Spleen (tissue), 11 donors: ENCODE measurements at regions not wholly inside any gene's neighbourhood (a gene's known extent, or its start where the extent isn't known, plus 50 kb on each side); places are given as distances from the start of the nearest gene placed in this dataset.
"Not testable (repeated sequence)": the region's sequence is repeated elsewhere in the genome, so short reads cannot be mapped to it uniquely, and the experiment has no call there.

Experiments
- DNase-seq: peaks from one replicate; pipeline ENCODE4 v3.0.0-alpha.2; 2020
- H3K27ac ChIP-seq, 8 donors: fragments of 200-600 bp; sonication (generic) in 7 of 8; 1 replicate in 4 of 8; 2 replicates in 4 of 8; pipeline versions ENCODE4 v1.5.0 to v1.8.0; 2016 to 2021; ENCODE audit warnings: inconsistent platforms in 4 of 8, mild to moderate bottlenecking in 4 of 8, moderate library complexity in 1 of 8
- H3K27me3 ChIP-seq, 7 donors: fragments of 200-600 bp; sonication (generic) in 6 of 7; replicated peaks in 1 of 7; 1 replicate in 4 of 7; 2 replicates in 3 of 7; pipeline versions ENCODE4 v1.5.0 to v1.8.0; 2016 to 2021; ENCODE audit warnings: inconsistent platforms in 3 of 7, mild to moderate bottlenecking in 1 of 7
- H3K36me3 ChIP-seq, 6 donors: fragments of 200-600 bp; sonication (generic) in 5 of 6; 1 replicate in 4 of 6; 2 replicates in 2 of 6; pipeline versions ENCODE4 v1.5.0 to v1.8.0; 2016 to 2021; ENCODE audit warnings: inconsistent platforms in 2 of 6
- H3K4me1 ChIP-seq, 6 donors: fragments of 200-600 bp; sonication (generic) in 5 of 6; 1 replicate in 3 of 6; 2 replicates in 3 of 6; pipeline versions ENCODE4 v1.5.0 to v1.8.0; 2016 to 2021; ENCODE audit warnings: inconsistent platforms in 3 of 6
- H3K4me3 ChIP-seq, 8 donors: fragments of 200-600 bp; sonication (generic) in 7 of 8; 1 replicate in 4 of 8; 2 replicates in 4 of 8; pipeline versions ENCODE4 v1.5.0 to v1.8.0; 2016 to 2021; ENCODE audit warnings: inconsistent platforms in 4 of 8, mild to moderate bottlenecking in 4 of 8, moderate library complexity in 2 of 8
- H3K9me3 ChIP-seq, 8 donors: fragments of 200-600 bp; sonication (generic) in 7 of 8; 1 replicate in 4 of 8; 2 replicates in 4 of 8; pipeline versions ENCODE4 v1.5.0 to v1.8.0; 2016 to 2021; ENCODE audit warnings: inconsistent platforms in 4 of 8
- CTCF ChIP-seq, 11 experiments: fragments of 200-600 bp in 7 of 11; fragments of 450-650 bp in 4 of 11; sonication (generic) in 4 of 11; IDR thresholded peaks in 8 of 11; conservative IDR thresholded peaks in 3 of 11; 1 replicate in 7 of 11; 2 replicates in 4 of 11; pipeline versions ENCODE4 v1.4.0 to v1.8.0; 2016 to 2021; ENCODE audit warnings: antibody characterized with exemption in 11 of 11, inconsistent platforms in 4 of 11, mild to moderate bottlenecking in 1 of 11
- POLR2A ChIP-seq, 3 donors: fragments of 450-650 bp; IDR thresholded peaks; one replicate each; pipeline ENCODE4 v1.5.1; 2017; ENCODE audit warnings: antibody characterized with exemption in 3 of 3, mild to moderate bottlenecking in 1 of 3
- POLR2AphosphoS5 ChIP-seq, 3 donors: sonication (generic); formaldehyde crosslinking; IDR thresholded peaks; one replicate each; pipeline ENCODE4 v1.5.1; 2017; ENCODE audit warnings: antibody characterized with exemption in 3 of 3
- WGBS, 5 donors: extraction: QIAGEN DNeasy Blood & Tissue Kit in 3 of 5; methylation state at CpG; one replicate each; pipeline versions ENCODE4 v1.1.5 to v1.1.7; 2013 to 2018; 5-methylcytosine and 5-hydroxymethylcytosine counted together
- intact Hi-C: fragments of 100-400 bp; cut with DNase I; formaldehyde crosslinking; loops from one replicate; pipeline ENCODE4 v1.15.0; 2023; ENCODE audit warnings: low total_unique reads
- donor health status: healthy with polysubstance abuse.
- donor health status: DM: no; HTN: no; CAD: no; lungs with moderate emphysema.
- donor health status: DM: no; HTN: no; CAD: no.
- donor health status: Bipolar disorder and iron deficiency.
- donor health status: healthy.
- donor health status: DM: no; HTN: no; CAD: no.
- donor health status: DM: yes; HTN: yes; CAD: no.

- TF ChIP-seq CTCF (IDR thresholded peaks at IDR 0.05 in 8 of 11, conservative IDR thresholded peaks at IDR 0.05 in 3 of 11) (no peak), POLR2AphosphoS5 (IDR thresholded peaks at IDR 0.05) (no peak)
- Histone ChIP-seq H3K36me3 (no peaks in the 10 kb centered on the region), H3K9me3 (peaks cover 0 to 41% (median 28%) of the 10 kb centered on the region in 8 donors), H3K27me3 (no peaks in the 10 kb centered on the region), H3K27ac (no peak overlapping the region), H3K4me1 (no peaks in the 10 kb centered on the region), H3K4me3 (no peak overlapping the region)
- WGBS, 5 donors = 61 to 83% (median 78%) methylated on average over 4 of the region's 4 CpGs
- no peak for DNase-seq
- intact Hi-C loops = no loop called here
Observed at GRCh38 chr6:76516924-76517323, 444.5 kb upstream of the IMPG1 start.

- Histone ChIP-seq H3K4me1 (no peaks in the 10 kb centered on the region), H3K27me3 (no peaks in the 10 kb centered on the region), H3K4me3 (no peak overlapping the region), H3K9me3 (peaks cover 0 to 22% (median 3%) of the 10 kb centered on the region in 8 donors), H3K27ac (no peak overlapping the region), H3K36me3 (no peaks in the 10 kb centered on the region)
- no peak for DNase-seq
- intact Hi-C loops = no loop called here
- TF ChIP-seq POLR2A (IDR thresholded peaks at IDR 0.05) = no peak
Observed at GRCh38 chr6:76510489-76510888, 438.0 kb upstream of the IMPG1 start.

GRCh38 chr6:76509397-76509796, 436.9 kb upstream of the IMPG1 start:
- Histone ChIP-seq H3K9me3 (peaks cover 0 to 22% (median 2%) of the 10 kb centered on the region in 8 donors), H3K4me1 (no peaks in the 10 kb centered on the region), H3K4me3 (no peak overlapping the region), H3K27me3 (no peaks in the 10 kb centered on the region), H3K36me3 (no peaks in the 10 kb centered on the region), H3K27ac (no peak overlapping the region)
- intact Hi-C loops = no loop called here
- TF ChIP-seq POLR2A (IDR thresholded peaks at IDR 0.05) (no peak), POLR2AphosphoS5 (IDR thresholded peaks at IDR 0.05) (no peak)
- WGBS, 5 donors = 62 to 82% (median 76%) methylated on average over 2 of the region's 2 CpGs
- no peak for DNase-seq

- intact Hi-C loops = no loop called here
- Histone ChIP-seq H3K36me3 (no peaks in the 10 kb centered on the region), H3K27me3 (no peaks in the 10 kb centered on the region), H3K9me3 (peaks cover 0 to 18% (median 5%) of the 10 kb centered on the region in 8 donors), H3K4me3 (no peak overlapping the region), H3K27ac (no peak overlapping the region), H3K4me1 (no peaks in the 10 kb centered on the region)
- TF ChIP-seq POLR2A (IDR thresholded peaks at IDR 0.05) (no peak), POLR2AphosphoS5 (IDR thresholded peaks at IDR 0.05) (no peak), CTCF (IDR thresholded peaks at IDR 0.05 in 8 of 11, conservative IDR thresholded peaks at IDR 0.05 in 3 of 11) (no peak)
- 64 to 73% (median 72%) methylated on average over 1 of the region's 1 CpG for WGBS, 5 donors
- DNase-seq = no peak
Observed at GRCh38 chr6:76506808-76507207, 434.3 kb upstream of the IMPG1 start.

- TF ChIP-seq CTCF (IDR thresholded peaks at IDR 0.05 in 8 of 11, conservative IDR thresholded peaks at IDR 0.05 in 3 of 11) (no peak), POLR2AphosphoS5 (IDR thresholded peaks at IDR 0.05) (no peak), POLR2A (IDR thresholded peaks at IDR 0.05) (no peak)
- intact Hi-C loops = no loop called here
- 85 to 95% (median 94%) methylated on average over 2 of the region's 2 CpGs for WGBS, 5 donors
Observed at GRCh38 chr6:76495909-76496308, 423.4 kb upstream of the IMPG1 start.

GRCh38 chr6:76491376-76491775, 418.9 kb upstream of the IMPG1 start:
- H3K27me3 ChIP-seq, intact Hi-C loops, H3K4me3 ChIP-seq, H3K4me1 ChIP-seq, H3K36me3 ChIP-seq, DNase-seq, H3K27ac ChIP-seq: not testable (repeated sequence)
- WGBS, 5 donors = 51 to 87% (median 81%) methylated on average over 3 of the region's 3 CpGs
- H3K9me3 ChIP-seq = peaks cover 4 to 65% (median 37%) of the 10 kb centered on the region in 8 donors

More at GRCh38 chr6:76495909-76496308, 423.4 kb upstream of the IMPG1 start:
- H3K9me3 ChIP-seq = peaks cover 4 to 71% (median 44%) of the 10 kb centered on the region in 8 donors
- no peak overlapping the region for H3K27ac ChIP-seq
- no peak for DNase-seq
- H3K4me3 ChIP-seq = no peak overlapping the region
- H3K4me1 ChIP-seq = no peaks in the 10 kb centered on the region
- no peaks in the 10 kb centered on the region for H3K27me3 ChIP-seq
- H3K36me3 ChIP-seq = no peaks in the 10 kb centered on the region
